Trophoblast cell (in vitro differentiated cells and primary cell): ENCODE measurements at regions not wholly inside any gene's neighbourhood (a gene's known extent, or its start where the extent isn't known, plus 50 kb on each side); places are given as distances from the start of the nearest gene placed in this dataset.

Experiments
- DNase-seq, 2 donors: peaks; one replicate each; pipeline ENCODE4 v3.0.0-alpha.2; 2016
- H2AFZ ChIP-seq: 2 replicates; pipeline ENCODE4 v1.6.1; 2013; ENCODE audit warnings: low read length, moderate library complexity, mild to moderate bottlenecking; ENCODE audit not compliant: insufficient read depth, poor library complexity
- H2AK5ac ChIP-seq: 2 replicates; pipeline ENCODE4 v1.6.1; 2013; ENCODE audit warnings: mild to moderate bottlenecking, low read length
- H2BK120ac ChIP-seq: 2 replicates; pipeline ENCODE4 v1.6.1; 2013; ENCODE audit warnings: low read length, mild to moderate bottlenecking, moderate library complexity; ENCODE audit not compliant: insufficient read depth, poor library complexity
- H2BK12ac ChIP-seq: 2 replicates; pipeline ENCODE4 v1.6.1; 2013; ENCODE audit warnings: mild to moderate bottlenecking, low read length, moderate library complexity
- H2BK5ac ChIP-seq: 2 replicates; pipeline ENCODE4 v1.6.1; 2013; ENCODE audit warnings: low read length, low read depth, moderate library complexity, mild to moderate bottlenecking; ENCODE audit not compliant: poor library complexity
- H3K14ac ChIP-seq: 2 replicates; pipeline ENCODE4 v1.6.1; 2013; ENCODE audit warnings: mild to moderate bottlenecking, low read length
- H3K18ac ChIP-seq: 2 replicates; pipeline ENCODE4 v1.6.1; 2013; ENCODE audit warnings: mild to moderate bottlenecking, low read length
- H3K23ac ChIP-seq: 2 replicates; pipeline ENCODE4 v1.6.1; 2013; ENCODE audit warnings: low read length
- H3K27ac ChIP-seq: 2 replicates; pipeline ENCODE4 v1.5.1; 2013; ENCODE audit warnings: low read depth, mild to moderate bottlenecking, inconsistent platforms, low read length, moderate library complexity
- H3K27me3 ChIP-seq: 2 replicates; pipeline ENCODE4 v1.6.1; 2013; ENCODE audit warnings: inconsistent platforms, mild to moderate bottlenecking, low read length, moderate library complexity; ENCODE audit not compliant: insufficient read depth
- H3K36me3 ChIP-seq, 2 experiments: 1 replicate in 1 of 2; 2 replicates in 1 of 2; pipeline ENCODE4 v1.6.1; 2013; ENCODE audit warnings: low read length in 2 of 2, mild to moderate bottlenecking in 2 of 2, moderate library complexity in 1 of 2; ENCODE audit not compliant: insufficient read depth in 2 of 2, control insufficient read depth in 1 of 2
- H3K4ac ChIP-seq: 2 replicates; pipeline ENCODE4 v1.6.1; 2013; ENCODE audit warnings: low read depth, mild to moderate bottlenecking, low read length, moderate library complexity
- H3K4me1 ChIP-seq, 2 experiments: 1 replicate in 1 of 2; 2 replicates in 1 of 2; pipeline ENCODE4 v1.6.1; 2013; ENCODE audit warnings: low read length in 2 of 2, mild to moderate bottlenecking in 2 of 2, moderate library complexity in 1 of 2; ENCODE audit not compliant: insufficient read depth in 2 of 2, control insufficient read depth in 1 of 2
- H3K4me2 ChIP-seq: 2 replicates; pipeline ENCODE4 v1.6.1; 2013; ENCODE audit warnings: inconsistent platforms, mild to moderate bottlenecking, low read length, moderate library complexity
- H3K4me3 ChIP-seq: 2 replicates; pipeline ENCODE4 v1.5.1; 2013; ENCODE audit warnings: mild to moderate bottlenecking, low read depth, low read length, inconsistent platforms
- H3K79me1 ChIP-seq: one replicate; pipeline ENCODE4 v1.6.1; 2013; ENCODE audit warnings: low read length
- H3K79me2 ChIP-seq: 2 replicates; pipeline ENCODE4 v1.6.1; 2013; ENCODE audit warnings: low read length, mild to moderate bottlenecking; ENCODE audit not compliant: control insufficient read depth, insufficient read depth, poor library complexity
- H3K9ac ChIP-seq: 2 replicates; pipeline ENCODE4 v1.6.1; 2013; ENCODE audit warnings: mild to moderate bottlenecking, low read length
- H3K9me3 ChIP-seq: 2 replicates; pipeline ENCODE4 v1.6.1; 2013; ENCODE audit warnings: low read depth, mild to moderate bottlenecking, control low read depth, inconsistent platforms, low read length; ENCODE audit not compliant: insufficient read depth
- H4K12ac ChIP-seq: 2 replicates; pipeline ENCODE4 v1.6.1; 2013; ENCODE audit warnings: low read depth, mild to moderate bottlenecking, low read length, moderate library complexity
- H4K8ac ChIP-seq: 2 replicates; pipeline ENCODE4 v1.6.1; 2013; ENCODE audit warnings: low read depth, mild to moderate bottlenecking, low read length, moderate library complexity
- H4K91ac ChIP-seq: one replicate; pipeline ENCODE4 v1.6.1; 2013; ENCODE audit warnings: low read depth, mild to moderate bottlenecking, low read length, moderate library complexity
- WGBS: extraction: QIAGEN DNeasy Blood & Tissue Kit; methylation state at CpG from one replicate; pipeline ENCODE4 v1.1.7; 2013; ENCODE audit warnings: missing lambda C conversion rate; ENCODE audit not compliant: insufficient read length, insufficient coverage; ENCODE audit errors: extremely low coverage; 5-methylcytosine and 5-hydroxymethylcytosine counted together

- H4K8ac ChIP-seq, result no peak overlapping the region
- H3K14ac ChIP-seq, result no peak overlapping the region
- no peaks in the 10 kb centered on the region for H3K79me1 ChIP-seq
- H3K36me3 ChIP-seq, result no peaks in the 10 kb centered on the region
- WGBS, result no CpG with 5 or more reads among the region's 5 CpGs
- H2BK12ac ChIP-seq, result no peak overlapping the region
- H4K12ac ChIP-seq, result no peak overlapping the region
- no peak overlapping the region for H3K27ac ChIP-seq
- no peak overlapping the region for H2BK120ac ChIP-seq
- H3K9ac ChIP-seq, result no peak overlapping the region
- H3K4me1 ChIP-seq, result no peaks in the 10 kb centered on the region
- H3K79me2 ChIP-seq, result no peaks in the 10 kb centered on the region
- DNase-seq, result no peak
- H3K4ac ChIP-seq, result no peak overlapping the region
- no peak overlapping the region for H2BK5ac ChIP-seq
- H3K23ac ChIP-seq, result no peak overlapping the region
- H3K18ac ChIP-seq, result no peak overlapping the region
- no peak overlapping the region for H3K4me3 ChIP-seq
- no peak overlapping the region for H4K91ac ChIP-seq
- no peak overlapping the region for H3K4me2 ChIP-seq
- H2AFZ ChIP-seq, result no peak overlapping the region
- H3K9me3 ChIP-seq, result no peaks in the 10 kb centered on the region
- H2AK5ac ChIP-seq, result no peak overlapping the region
- no peaks in the 10 kb centered on the region for H3K27me3 ChIP-seq
Measured at GRCh38 chr5:155908543-155908942, 418.4 kb upstream of the SGCD start.

DNA sequence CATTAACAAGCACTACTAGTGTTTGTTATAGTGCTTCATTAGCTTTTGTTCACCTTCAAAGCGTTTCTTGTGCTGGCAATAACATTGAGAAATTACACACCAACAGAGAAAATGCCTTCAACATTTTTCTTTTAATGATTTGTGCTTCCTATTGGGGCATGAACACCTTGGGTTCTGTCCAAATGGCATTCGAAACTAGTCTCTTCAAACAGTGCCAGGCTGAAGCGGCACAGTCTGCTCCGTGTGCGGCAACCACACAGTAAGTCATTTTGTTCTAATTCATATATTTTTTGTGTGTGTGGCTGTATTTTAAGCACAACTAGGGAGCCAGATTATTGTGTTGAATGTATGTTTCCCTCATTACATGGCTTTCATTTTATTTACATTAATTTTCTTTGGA lies 414.7 kb upstream of the SGCD start:
- Histone ChIP-seq H3K4me1 (no peaks in the 10 kb centered on the region), H3K36me3 (no peaks in the 10 kb centered on the region), H3K4me2 (no peak overlapping the region), H3K27ac (no peak overlapping the region), H2AK5ac (no peak overlapping the region), H4K12ac (no peak overlapping the region), H2BK5ac (no peak overlapping the region), H2BK120ac (no peak overlapping the region), H3K9me3 (no peaks in the 10 kb centered on the region), H3K79me1 (no peaks in the 10 kb centered on the region), H3K4me3 (no peak overlapping the region), H3K18ac (no peak overlapping the region), H3K23ac (no peak overlapping the region), H3K4ac (no peak overlapping the region), H4K8ac (no peak overlapping the region), H3K27me3 (no peaks in the 10 kb centered on the region), H3K9ac (no peak overlapping the region), H2BK12ac (no peak overlapping the region), H2AFZ (no peak overlapping the region), H3K14ac (no peak overlapping the region), H4K91ac (no peak overlapping the region), H3K79me2 (no peaks in the 10 kb centered on the region)
- no CpG with 5 or more reads among the region's 5 CpGs for WGBS
- DNase-seq, result no peak

- no peak overlapping the region for H3K27ac ChIP-seq
- no peaks in the 10 kb centered on the region for H3K79me1 ChIP-seq
- H3K4me3 ChIP-seq, result no peak overlapping the region
- H3K36me3 ChIP-seq, result no peaks in the 10 kb centered on the region
- no peaks in the 10 kb centered on the region for H3K4me1 ChIP-seq
- H3K23ac ChIP-seq, result no peak overlapping the region
- no peak overlapping the region for H4K12ac ChIP-seq
- H4K8ac ChIP-seq, result no peak overlapping the region
- H3K18ac ChIP-seq, result no peak overlapping the region
- H3K27me3 ChIP-seq, result no peaks in the 10 kb centered on the region
- H3K79me2 ChIP-seq, result no peaks in the 10 kb centered on the region
- H2AK5ac ChIP-seq, result no peak overlapping the region
- H3K9me3 ChIP-seq, result no peaks in the 10 kb centered on the region
- H2BK12ac ChIP-seq, result no peak overlapping the region
- no peak overlapping the region for H3K14ac ChIP-seq
- H2BK120ac ChIP-seq, result no peak overlapping the region
- H2AFZ ChIP-seq, result no peak overlapping the region
- no peak overlapping the region for H3K4me2 ChIP-seq
- H4K91ac ChIP-seq, result no peak overlapping the region
- DNase-seq, result no peak
- H2BK5ac ChIP-seq, result no peak overlapping the region
- no peak overlapping the region for H3K9ac ChIP-seq
- no peak overlapping the region for H3K4ac ChIP-seq
Measured at GRCh38 chr5:155914766-155915165, 412.2 kb upstream of the SGCD start.

DNA sequence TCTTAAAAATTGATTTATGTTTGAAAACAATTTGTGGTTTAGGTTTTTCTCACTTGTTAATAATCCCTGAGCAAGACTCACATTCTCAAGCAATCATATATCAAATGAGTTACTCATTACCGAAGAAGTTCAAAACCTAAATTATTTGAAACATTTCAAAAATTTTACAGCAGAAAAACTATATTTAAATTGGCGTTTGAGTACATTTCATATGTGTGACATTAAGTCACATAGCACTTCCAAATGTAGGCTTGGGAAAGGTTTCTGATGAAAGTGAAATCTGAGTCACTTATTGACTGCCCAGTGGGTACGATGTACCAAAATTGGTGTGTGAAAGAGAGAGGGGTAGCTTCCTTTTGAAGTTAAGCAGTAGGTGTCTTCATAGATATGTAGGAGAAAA lies 411.4 kb upstream of the SGCD start:
- WGBS, result no CpG with 5 or more reads among the region's 3 CpGs
- no peaks in the 10 kb centered on the region for H3K9me3 ChIP-seq
- no peaks in the 10 kb centered on the region for H3K79me1 ChIP-seq

More for the DNA sequence above, 411.4 kb upstream of the SGCD start:
- H3K23ac ChIP-seq, result no peak overlapping the region
- no peaks in the 10 kb centered on the region for H3K27me3 ChIP-seq
- H2BK12ac ChIP-seq, result no peak overlapping the region
- H3K27ac ChIP-seq, result no peak overlapping the region
- H3K4ac ChIP-seq, result no peak overlapping the region
- no peaks in the 10 kb centered on the region for H3K79me2 ChIP-seq
- H4K8ac ChIP-seq, result no peak overlapping the region
- H3K4me1 ChIP-seq, result no peaks in the 10 kb centered on the region
- no peak overlapping the region for H3K14ac ChIP-seq
- no peak overlapping the region for H3K4me3 ChIP-seq
- H2BK5ac ChIP-seq, result no peak overlapping the region
- no peak overlapping the region for H3K4me2 ChIP-seq
- no peak overlapping the region for H4K91ac ChIP-seq
- H3K36me3 ChIP-seq, result no peaks in the 10 kb centered on the region
- no peak overlapping the region for H2AK5ac ChIP-seq
- no peak for DNase-seq
- H2AFZ ChIP-seq, result no peak overlapping the region
- no peak overlapping the region for H4K12ac ChIP-seq
- no peak overlapping the region for H3K9ac ChIP-seq
- H3K18ac ChIP-seq, result no peak overlapping the region
- no peak overlapping the region for H2BK120ac ChIP-seq
